Stimulated activated naive CD8-positive, alpha-beta T cell treated with anti-CD3 and anti-CD28 coated beads, Interleukin-15, Interleukin-2, amounts not matched to agents 100 U/mL and 50 U/mL, for 24 hours (primary cell): ENCODE measurements at regions not wholly inside any gene's neighbourhood (a gene's known extent, or its start where the extent isn't known, plus 50 kb on each side); places are given as distances from the start of the nearest gene placed in this dataset.
"Not testable (repeated sequence)": the region's sequence is repeated elsewhere in the genome, so short reads cannot be mapped to it uniquely, and the experiment has no call there.

Experiments used
- ATAC-seq: fragments of 150-1000 bp; cut with Tn5 transposase; one replicate; pipeline ENCODE4 v1.10.0; 2021
- DNase-seq: peaks from one replicate; pipeline ENCODE4 v3.0.0; 2021

DNA sequence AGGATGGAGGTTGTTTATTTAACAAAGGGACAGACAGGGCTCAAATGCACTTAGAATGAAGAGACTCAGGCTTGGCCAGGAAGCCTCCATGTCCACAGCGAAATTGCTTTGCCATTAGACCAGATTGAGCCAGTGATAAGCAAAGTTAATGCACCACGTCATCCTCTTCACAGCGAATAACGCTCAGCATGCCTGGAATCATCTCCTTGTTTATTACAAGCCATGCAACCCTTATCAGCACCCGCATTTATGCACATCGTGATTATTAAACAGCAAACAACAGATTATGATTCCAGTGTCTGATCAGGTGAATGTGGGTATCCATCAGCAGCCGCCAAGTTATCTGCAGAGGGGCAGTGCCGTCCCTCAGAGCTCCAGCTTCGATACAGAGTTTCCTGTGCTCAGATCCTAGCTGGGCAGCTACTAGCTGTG lies 175.0 kb upstream of the TMEM132C start:
- no peak for ATAC-seq
- no peak for DNase-seq

DNA sequence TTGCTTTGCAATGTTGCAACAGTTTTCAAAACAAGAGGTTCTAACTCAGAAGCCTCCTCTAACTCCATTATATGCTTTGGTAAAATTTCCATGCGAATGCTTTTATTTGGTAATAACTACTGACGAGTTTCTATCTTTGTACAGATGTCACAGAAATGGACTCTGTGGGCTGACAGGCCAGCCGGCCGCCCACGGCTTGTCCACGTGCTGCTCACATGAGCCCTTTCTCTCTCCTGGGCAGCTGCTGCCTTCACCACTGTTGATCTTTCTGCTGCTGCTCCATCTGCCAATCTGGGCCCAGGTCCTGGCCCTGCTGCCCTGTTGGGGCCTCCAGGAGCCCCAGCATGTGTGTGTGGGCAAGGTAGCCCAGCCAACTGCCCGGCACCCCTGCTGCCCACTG lies 168.2 kb upstream of the TMEM132C start:
- DNase-seq: no peak
- no peak for ATAC-seq

- no peak for ATAC-seq
- DNase-seq: no peak
These were observed 163.8 kb upstream of the TMEM132C start for GRCh38 chr12:128103152-128103551.

- ATAC-seq (no peak), DNase-seq (no peak)
These were observed 157.7 kb upstream of the TMEM132C start for GRCh38 chr12:128109236-128109635.

DNA sequence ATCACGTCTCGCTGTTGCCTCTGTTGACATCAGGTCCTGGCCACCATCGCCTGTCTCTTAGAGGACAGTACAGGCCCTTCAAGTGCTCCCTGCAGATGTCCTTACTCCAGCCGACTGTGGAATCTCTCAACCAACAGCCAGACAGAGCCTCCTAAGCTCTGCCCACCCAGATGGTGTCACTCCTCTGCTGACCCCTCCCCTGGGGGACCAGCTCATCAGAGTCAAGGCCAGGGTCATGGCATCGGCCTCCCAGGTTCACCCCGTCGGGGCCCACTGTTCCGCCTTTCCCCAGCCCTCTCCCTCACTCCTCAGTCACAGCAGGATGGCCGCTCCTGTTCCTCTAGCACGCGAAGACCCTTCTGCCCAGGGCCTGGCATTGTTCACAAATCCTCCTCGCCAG lies 157.3 kb upstream of the TMEM132C start:
- no peak for DNase-seq
- no peak for ATAC-seq

GRCh38 chr12:128111333-128111732 lies 155.6 kb upstream of the TMEM132C start:
- ATAC-seq: no peak
- no peak for DNase-seq

GRCh38 chr12:128111951-128112350 lies 155.0 kb upstream of the TMEM132C start:
- ATAC-seq (no peak), DNase-seq (no peak)

- not testable (repeated sequence) for ATAC-seq, DNase-seq
These were observed 153.7 kb upstream of the TMEM132C start for GRCh38 chr12:128113250-128113649.

DNA sequence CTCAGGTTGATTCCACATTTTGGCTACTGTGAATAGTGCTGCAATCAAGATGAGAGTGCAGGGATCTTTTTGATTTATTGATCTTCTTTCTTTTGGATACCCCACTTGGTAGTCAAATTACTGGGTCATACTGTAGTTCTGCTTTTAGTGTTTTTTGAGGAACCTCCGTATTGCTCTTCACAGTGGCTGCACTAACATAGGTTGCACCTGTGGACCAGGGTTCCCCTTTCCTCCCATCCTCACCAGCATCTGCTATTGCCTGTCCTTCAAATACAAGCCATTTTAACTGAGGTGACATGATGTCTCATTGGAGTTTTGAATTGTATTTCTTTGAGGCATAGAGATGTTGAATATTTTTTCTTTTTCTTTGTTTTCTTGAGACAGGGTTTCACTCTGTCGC lies 152.5 kb upstream of the TMEM132C start:
- no peak for ATAC-seq
- no peak for DNase-seq

GRCh38 chr12:128116537-128116936 lies 150.4 kb upstream of the TMEM132C start:
- ATAC-seq: no peak
- DNase-seq: no peak

DNA sequence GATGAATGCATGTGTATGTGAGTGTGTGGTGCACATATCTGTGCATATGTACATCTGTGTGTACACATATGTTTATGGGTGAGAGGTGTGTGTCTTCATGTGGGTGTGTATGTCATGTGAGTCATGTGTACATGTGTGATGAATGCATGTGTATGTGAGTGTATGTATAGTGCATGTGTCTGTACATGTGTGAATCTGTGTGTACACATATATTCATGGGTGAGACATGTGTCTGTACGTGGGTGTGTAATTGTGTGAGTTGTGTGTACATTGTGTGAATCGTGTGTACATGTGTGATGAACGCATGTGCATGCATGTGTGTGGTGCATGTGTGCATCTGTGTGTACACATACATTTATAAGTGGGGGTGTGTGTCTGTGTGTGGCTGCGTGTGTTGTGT lies 146.9 kb upstream of the TMEM132C start:
- no peak for ATAC-seq

DNA sequence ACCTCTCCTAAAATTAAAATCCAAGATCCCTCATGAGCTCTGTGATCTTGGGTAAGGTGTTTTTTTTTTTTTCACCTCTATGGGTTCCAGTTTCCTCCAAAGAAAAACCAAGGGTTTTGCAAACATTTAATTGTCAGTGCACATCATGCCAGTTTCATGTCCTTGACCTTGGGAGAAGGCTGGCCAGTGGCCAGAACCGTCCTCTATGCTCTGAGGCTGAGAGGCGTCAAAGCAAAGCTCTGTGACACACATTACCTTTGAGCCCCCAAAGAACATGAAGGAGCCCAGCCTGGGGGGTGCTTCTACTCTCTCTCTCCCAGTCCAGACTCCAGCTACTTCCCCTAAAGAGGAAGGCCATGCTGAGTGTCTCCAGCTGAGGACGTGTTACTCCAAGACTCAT lies 145.5 kb upstream of the TMEM132C start:
- DNase-seq (no peak), ATAC-seq (no peak)

More for the DNA sequence above, 146.9 kb upstream of the TMEM132C start:
- DNase-seq: no peak

DNA sequence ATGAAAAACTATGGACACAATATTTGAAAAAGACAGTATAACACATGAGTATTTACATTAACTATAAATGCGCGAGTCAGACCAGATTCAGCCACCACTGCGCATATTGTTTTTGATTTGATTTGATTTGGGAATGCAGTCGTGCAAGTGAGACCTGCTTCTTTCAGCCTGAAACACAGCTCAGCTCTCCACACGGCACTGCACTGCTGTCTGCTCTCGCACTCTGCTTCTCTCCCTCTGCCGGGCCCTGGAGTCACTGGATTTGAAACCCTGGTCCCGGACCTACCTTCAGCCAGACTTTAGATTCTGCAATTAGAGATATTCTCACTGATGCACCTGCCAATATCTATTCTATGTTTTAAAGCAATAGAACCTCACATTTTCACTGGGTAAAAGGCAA lies 143.9 kb upstream of the TMEM132C start:
- no peak for ATAC-seq
- DNase-seq: no peak

DNA sequence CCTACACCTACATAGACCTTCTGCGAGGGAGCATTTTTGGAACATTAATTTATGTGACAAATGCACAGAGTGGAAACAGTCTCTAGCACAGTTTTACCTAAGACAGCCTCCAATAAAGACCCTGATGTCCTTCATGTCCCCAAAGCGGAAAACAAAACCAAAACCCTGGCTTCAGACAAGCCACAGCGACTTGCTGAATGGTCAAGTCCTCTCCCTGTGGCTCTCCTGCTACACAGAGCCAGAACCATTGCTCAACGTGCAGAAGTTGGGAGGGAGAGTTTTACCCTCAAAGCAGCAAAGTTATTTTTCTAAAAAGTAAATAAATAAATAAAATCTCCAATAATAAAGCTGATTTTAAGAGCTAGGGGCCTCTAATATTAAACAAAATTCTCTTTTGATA lies 135.0 kb upstream of the TMEM132C start:
- DNase-seq (no peak), ATAC-seq (no peak)

DNA sequence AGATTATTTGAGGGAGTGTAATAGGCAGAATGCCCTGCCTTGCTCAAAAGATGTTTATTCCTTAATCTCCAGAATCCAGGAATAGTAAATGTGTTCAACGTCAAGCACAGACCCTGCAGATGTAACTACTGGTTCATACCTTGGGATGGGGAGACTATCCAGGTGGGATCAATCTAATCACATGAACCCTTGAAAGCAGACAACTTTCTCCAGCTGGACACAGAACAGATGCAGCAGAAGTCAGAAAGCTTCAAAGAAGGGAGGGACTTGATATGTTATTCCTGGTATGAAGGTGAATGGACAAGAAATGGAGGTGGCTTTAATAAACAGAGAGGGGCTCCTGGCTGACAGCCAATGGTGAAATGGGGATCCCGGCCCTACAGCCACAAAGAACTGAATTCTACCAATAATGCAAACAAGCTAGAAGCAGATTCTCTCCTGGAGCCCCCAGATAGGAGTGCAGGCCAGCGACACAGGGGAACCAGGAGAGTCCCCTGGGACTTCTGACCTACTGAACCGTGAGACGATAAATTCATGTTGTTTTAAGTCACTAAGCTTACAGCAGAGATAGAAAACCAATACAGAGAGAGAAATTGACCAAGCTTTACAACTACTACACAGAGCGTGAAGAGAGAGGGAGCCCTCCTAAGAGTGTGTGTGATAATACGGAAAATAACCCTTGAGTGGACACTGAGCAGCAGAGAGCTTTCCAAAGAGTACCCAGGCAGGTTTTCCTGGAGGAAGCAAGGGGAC lies 133.5 kb upstream of the TMEM132C start:
- ATAC-seq (no peak), DNase-seq (no peak)

DNA sequence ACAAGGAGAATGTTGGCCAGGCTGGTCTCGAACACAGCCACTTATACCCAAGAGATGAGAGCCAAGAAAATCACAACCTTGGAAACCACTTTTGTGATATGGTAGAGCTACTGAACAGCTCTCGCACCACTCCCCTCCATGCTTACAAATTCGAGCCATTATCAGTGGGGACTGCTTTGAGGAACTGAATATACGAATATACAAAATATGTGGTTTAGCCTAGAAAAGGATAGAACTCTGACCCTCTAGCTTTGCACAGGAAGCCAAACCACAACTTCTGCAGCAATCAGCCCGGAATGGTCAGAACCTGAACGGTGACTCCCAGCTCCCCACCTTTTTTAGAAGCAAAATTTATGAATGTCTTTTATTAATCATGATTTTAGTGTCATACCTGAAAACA lies 129.8 kb upstream of the TMEM132C start:
- ATAC-seq: no peak
- no peak for DNase-seq

- DNase-seq (no peak), ATAC-seq (no peak)
These were observed 128.8 kb upstream of the TMEM132C start for GRCh38 chr12:128138125-128138524.

DNA sequence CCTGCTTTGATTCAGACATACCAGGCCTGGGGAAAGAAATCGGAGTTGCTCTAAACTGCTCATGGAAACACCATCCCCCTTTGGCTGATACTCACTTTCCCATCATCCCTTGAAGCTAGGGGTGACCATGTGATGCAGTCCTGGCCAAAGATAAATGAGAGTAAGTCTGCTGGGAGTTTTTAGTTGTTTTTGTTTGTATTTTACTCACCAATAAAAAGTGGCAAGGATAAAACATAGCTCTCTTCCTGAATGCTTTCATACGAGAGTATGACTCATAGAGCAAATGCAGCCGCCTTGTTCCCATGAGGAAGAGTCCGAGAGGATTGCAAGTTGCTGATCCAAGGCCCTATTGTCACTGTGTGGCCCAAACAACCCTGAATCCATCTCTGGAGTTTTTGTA lies 126.4 kb upstream of the TMEM132C start:
- ATAC-seq: no peak

GRCh38 chr12:128150961-128151360 lies 116.0 kb upstream of the TMEM132C start:
- ATAC-seq (no peak), DNase-seq (no peak)

More for the DNA sequence above, 126.4 kb upstream of the TMEM132C start:
- DNase-seq: no peak

DNA sequence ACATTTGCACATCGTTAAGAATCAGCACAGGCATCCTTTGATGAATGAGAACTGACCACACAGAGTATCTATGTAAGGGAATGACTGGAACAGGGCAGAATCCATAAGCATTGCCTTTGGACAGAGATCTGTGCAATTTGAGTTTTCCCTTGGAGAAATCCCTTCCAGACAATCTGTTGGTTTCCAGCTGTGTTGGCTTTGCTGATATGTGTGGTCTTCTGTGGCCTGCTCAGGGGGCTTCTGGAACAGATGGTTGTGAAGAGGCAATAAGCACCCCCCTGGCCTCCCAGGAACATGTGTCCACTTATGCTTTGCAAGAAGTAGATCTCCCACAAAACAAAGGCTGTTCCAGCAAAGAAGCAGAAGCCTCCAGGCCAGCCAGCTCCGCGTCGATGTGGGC lies 111.4 kb upstream of the TMEM132C start:
- no peak for ATAC-seq

GRCh38 chr12:128163086-128163485 lies 103.9 kb upstream of the TMEM132C start:
- DNase-seq (no peak), ATAC-seq (no peak)

More for the DNA sequence above, 111.4 kb upstream of the TMEM132C start:
- no peak for DNase-seq

DNA sequence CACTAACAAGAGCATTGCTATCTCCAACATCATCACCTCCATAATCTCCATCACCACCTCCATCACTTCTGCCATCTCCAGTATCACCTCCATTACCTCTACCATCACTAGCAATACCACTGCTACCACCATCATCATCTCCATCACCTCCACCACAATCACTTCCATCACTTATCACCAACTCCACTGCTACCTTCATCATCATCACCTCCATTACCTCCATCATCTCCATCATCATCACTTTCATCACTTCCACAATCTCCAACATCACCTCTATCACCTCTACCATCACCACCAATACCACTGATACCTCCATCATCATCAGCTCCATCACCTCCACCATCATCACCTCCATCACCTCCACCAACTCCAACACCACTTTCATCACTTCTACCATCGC lies 102.4 kb upstream of the TMEM132C start:
- DNase-seq: no peak

GRCh38 chr12:128165387-128165786 lies 101.6 kb upstream of the TMEM132C start:
- DNase-seq (no peak), ATAC-seq (no peak)

More for the DNA sequence above, 102.4 kb upstream of the TMEM132C start:
- no peak for ATAC-seq

DNA sequence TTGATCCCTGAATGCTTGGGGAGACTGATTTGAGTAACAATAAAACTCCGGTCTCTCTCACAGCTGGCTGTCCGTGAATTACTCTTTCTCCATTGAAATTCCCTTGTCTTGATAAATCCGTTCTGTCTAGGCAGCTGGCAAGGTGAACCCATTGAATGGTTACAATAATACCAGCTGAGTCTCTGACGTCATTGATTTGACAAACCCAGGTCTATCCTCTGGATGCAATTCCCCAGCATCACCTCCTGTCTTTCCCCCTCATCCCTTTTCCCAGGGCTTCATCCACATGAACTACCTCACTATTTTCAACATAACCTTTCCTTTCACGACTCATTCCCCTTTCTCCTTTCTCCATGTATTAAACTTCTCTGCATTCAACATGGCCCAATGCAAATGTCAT lies 98.7 kb upstream of the TMEM132C start:
- no peak for ATAC-seq
- DNase-seq: no peak
